Retina (tissue), 1 donor: ENCODE measurements at regions not wholly inside any gene's neighbourhood (a gene's known extent, or its start where the extent isn't known, plus 50 kb on each side); places are given as distances from the start of the nearest gene placed in this dataset.

ENCODE experiments used
- DNase-seq: peaks from one replicate; pipeline ENCODE4 v3.0.0-alpha.2; 2016

GRCh38 chr6:112744827-112745226 lies 397.7 kb downstream of the RFPL4B start:
- no peak for DNase-seq

DNA sequence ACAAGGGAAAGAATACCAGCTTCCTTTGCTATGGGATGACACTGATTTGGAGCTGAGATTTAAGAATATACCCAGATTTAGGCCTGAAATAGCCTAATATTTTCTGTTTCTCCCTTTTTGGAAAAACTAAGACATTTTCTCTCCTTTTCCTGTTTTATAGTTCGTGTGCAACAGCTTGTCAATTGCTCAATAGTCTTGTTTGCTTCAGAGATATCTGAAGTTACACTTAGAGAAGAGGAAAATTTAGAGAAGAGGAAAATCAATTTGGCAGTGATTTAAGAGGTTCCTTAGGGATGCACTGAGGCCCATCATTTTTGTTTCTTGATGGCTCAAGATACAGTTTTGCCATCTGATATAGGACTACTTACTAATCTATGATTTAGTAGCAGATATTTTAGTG lies 398.6 kb downstream of the RFPL4B start:
- no peak for DNase-seq

DNA sequence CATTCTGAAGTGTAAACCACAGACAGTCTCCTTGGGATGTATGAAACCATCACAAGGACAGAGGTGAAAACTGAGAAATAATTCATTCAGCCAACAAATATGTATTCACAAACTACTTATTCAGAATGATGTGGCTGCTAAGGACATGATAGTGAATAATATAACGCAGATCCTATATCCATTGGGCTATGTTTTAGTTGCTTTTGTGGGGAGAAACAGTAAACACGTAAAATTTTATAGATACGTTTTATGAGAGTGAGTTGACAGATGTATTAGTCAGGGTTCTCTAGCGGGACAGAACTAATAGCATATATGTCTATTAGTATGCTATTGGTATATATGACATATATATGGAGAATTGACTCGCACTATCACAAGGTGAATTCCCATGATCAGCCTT lies 402.5 kb downstream of the RFPL4B start:
- no peak for DNase-seq

DNA sequence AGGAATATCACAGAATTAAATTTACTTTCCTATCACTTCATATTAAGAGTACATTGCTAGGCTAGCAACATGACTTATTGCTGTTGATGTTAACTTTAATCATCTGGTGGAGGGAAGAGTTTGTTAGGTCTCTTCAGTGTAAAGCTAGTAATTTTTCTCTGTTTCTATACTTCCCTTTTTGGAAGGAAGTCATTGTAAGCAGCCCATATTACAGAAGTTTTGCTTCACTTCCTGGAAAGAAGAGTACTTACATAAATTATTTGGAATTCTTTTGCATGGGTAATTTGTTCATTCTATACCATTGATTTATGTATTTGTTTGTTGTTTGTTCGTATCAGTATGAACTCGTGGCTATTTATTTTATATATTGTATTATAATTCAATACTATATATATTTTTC lies 405.2 kb downstream of the RFPL4B start:
- no peak for DNase-seq

DNA sequence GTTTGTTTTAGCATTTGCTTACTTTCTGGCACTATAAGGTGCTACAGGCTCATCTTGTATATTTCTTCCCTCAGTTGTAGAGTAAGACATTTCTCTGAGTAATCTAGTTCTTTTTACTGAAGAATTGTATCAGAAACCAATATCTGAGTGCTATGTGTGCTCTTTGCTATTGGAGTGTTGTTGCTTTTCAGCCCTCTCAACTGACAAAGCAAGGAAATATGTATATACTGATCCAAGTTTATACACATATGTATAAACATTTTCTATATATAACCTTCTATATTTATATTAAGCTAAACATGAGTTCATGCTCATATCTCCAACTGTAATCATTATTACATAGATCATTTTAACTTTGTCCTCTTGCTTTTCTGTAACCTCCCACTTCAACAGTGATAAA lies 405.7 kb downstream of the RFPL4B start:
- no peak for DNase-seq

- DNase-seq: no peak
Measured at GRCh38 chr6:112760831-112761230, 413.7 kb downstream of the RFPL4B start.

DNA sequence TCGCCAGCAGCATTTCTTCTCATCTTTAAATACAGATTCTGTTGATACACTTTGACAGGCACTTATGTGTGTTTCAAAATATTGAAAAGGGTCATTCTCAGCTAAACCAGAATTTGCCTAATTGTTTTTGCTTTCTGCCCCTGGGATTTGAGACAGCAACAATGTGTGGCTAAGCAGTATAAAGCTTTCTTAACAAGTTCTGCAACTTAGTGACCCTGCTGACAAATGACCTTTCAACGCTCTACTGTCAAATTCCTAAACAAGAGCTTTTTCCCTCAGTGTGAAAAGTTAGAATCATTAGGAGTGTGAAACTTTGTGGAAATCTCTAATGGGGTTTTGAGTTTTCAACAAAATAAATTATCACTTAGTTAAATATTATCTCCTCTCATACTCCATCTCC lies 414.6 kb downstream of the RFPL4B start:
- no peak for DNase-seq

DNA sequence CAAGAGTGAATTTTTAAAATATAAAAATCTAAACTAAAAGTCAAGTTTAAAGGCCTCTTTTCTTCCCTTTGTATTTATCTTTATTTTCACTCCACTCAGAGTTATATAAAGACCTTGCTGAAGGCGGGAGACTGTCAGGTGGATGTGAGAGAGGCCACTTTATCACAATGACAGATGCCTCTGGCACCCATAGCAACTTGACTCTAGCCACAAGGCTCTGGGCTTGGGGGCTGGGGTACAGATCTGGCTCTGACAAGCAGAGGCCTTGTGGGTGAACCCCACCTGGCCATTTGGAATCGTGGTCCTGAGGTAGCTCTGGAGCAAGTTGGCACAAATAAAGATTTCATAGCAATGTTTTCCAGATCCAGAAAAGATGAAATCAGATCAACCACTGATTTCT lies 417.2 kb downstream of the RFPL4B start:
- DNase-seq: peak; percentile 24

DNA sequence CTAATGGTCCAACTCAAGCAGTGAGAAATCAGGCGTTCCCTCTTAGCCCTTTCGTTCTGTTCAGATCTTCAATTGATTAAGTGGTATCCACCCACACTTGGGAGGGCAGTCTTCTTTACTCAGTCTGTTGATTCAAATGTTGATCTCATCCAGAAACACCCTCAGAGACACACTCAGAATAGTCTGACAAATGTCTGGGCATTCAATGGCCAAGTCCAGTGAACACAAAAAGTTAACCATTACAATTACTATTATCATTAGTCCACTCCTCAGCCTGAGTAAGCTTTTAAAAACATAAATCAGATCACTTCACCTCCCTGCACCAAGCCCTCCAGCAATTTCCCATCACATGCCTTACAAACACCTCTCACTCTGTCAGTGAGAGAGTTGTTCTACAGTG lies 423.2 kb downstream of the RFPL4B start:
- DNase-seq: no peak

- no peak for DNase-seq
Measured at GRCh38 chr6:112773187-112773586, 426.1 kb downstream of the RFPL4B start.

DNA sequence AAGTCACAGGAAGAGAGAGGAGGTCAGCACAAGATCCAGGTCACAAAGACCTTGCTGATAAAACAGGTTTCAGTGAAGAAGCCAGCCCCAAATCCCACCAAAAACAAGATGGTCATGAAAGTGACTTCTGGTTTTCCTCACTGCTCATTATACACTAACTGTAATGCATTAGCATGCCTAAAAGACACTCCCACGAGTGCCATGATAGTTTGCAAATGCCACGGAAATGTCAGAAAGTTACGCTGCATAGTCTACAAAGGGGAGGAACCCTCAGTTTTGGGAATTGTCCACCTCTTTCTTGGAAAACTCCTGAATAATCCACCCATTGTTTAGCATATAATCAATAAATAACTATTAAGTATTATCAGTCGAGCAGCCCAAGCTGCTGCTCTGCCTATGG lies 427.2 kb downstream of the RFPL4B start:
- no peak for DNase-seq

- DNase-seq: peak; percentile 70
Measured at GRCh38 chr6:112780498-112781096, 433.5 kb downstream of the RFPL4B start.

GRCh38 chr6:112781241-112781640 lies 434.1 kb downstream of the RFPL4B start:
- DNase-seq: no peak

DNA sequence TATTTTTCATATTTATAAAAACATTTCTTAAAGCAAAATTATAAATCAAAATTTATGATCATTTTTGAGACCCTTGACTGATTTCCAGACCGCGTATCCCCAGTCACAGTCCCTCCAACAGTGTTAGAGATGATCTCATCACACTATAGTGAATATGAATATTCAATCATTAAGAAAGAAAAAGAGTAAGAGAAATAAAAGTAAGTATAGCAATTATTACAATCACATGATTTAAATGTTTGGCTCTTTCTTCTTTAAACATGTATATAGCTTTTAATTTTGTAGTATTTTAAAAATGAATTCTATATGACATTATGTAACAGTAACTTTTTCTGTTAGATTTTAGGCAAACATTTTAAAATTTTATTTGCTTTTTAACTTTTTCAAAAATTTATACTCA lies 438.3 kb downstream of the RFPL4B start:
- DNase-seq: no peak

GRCh38 chr6:112786801-112787200 lies 439.7 kb downstream of the RFPL4B start:
- no peak for DNase-seq

DNA sequence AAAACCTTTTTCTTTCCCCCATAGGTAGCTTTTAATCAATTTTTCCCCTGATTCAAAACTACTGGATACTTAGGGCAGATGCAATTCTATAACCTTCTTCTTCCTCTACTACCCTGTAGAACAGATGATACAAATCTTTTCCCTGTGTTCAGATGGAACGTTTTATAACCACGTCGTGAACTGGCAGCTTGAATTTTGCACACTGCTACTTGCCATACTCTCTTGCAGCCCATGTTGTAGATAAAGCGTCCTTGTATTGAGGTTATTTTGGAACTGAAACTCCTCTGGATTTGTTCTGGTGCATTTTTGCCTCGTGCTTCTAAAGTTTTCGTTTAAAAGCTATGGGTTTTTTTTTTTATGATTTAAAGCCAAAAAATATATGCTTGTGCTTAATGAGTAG lies 440.2 kb downstream of the RFPL4B start:
- no peak for DNase-seq

DNA sequence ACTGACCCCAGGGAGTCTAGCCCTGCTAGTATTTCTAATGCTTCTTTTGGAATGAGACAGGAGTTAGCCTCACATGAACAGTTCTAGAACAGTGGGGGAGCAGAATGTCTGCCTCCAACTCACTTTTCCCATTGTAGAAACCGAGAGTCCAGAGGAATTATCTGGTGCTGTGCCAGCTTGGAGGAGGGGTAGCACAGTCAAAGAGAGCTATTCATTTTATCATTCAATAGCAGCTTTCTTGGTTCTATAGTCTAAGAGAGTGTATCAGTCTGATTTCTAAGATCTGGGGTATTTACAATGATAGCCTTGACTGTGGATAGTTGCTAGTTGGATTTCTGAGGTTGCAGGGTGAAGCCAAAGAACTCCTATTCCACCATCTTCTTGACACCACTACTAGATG lies 448.2 kb downstream of the RFPL4B start:
- no peak for DNase-seq

DNA sequence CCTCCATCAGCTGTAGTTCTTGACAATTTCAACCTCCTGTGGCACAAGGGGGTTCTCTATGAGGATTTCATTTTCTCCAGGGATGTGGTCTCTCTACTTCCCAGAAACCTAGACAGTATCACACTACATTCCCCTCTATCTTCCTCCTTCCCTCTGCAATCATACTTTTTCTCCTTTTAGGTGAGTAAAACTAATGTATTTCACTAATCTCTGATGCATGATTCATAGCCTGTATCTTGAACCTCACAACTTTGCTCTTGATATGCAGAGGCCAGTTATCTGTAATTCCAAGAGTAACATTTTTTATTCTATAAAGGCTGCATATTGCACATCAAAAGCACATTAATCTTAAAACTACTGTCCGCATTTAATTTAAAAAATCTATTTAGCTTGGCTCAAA lies 449.6 kb downstream of the RFPL4B start:
- no peak for DNase-seq

DNA sequence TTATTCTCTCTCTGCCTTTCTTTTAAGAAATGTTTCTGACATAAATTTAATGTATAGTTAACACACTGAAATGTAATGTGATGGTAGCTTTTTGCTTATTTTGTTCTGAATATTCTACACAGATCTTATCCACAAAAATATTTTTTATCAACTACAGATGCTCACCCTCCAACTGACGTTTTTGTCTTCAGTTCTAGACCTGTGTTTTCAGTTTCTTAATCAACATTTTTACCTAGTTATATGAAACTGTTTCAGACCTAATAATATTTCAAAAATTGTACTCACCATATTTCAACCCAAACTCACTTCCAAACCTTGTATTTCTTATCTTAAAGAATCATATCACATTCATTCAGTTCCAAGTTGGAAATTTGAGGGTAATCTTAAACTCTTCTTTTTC lies 452.8 kb downstream of the RFPL4B start:
- DNase-seq: no peak

DNA sequence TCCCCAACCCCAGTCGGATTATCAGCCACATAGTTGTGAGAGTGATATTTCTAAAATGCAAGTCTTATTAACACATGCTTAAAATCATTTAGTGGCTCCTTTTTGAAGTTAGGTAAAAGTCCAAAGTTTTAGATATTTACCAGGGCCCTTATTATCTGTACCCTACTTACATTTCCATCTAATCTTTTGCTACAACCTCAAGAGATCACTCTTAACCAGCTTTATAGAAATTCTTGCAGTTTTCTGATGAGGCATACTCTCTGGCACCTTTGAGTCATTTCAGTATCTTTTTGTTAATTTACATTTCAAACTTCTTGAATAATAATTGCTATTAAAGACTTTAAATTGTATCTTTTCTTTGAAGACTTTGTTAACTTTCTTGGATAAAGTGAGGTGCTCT lies 453.3 kb downstream of the RFPL4B start:
- DNase-seq: no peak

DNA sequence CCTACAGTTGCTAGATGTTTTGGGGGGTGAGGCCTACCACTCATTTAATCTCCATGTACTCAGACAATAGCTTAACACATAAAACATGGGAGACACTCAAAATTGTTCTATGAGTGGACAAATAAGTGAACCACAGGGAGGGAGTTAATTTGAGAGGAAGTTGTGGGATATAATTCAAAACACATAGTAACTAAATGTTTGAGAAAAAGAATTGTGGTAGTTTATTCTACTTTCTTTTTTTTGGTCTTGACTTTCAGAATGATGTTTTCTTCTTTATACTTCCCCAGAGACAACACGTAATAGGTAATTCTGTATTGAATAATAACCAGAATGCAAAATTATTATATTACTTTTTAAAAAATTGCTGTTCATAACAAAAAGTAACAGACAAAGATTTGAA lies 453.8 kb downstream of the RFPL4B start:
- DNase-seq: no peak

GRCh38 chr6:112801468-112802080 lies 454.4 kb downstream of the RFPL4B start:
- no peak for DNase-seq

- DNase-seq: no peak
Measured at GRCh38 chr6:112802144-112802543, 455.0 kb downstream of the RFPL4B start.

- no peak for DNase-seq
Measured at GRCh38 chr6:112804638-112805330, 457.7 kb downstream of the RFPL4B start.
